Small intestine (tissue), 7 donors: ENCODE measurements at regions not wholly inside any gene's neighbourhood (a gene's known extent, or its start where the extent isn't known, plus 50 kb on each side); places are given as distances from the start of the nearest gene placed in this dataset.

ENCODE experiments used
- DNase-seq, 2 donors: peaks; one replicate each; pipeline versions ENCODE4 v3.0.0 to v3.0.0-alpha.2; 2013
- FAIRE-seq: peaks from 2 replicates; lab custom pipeline; 2012; peaks lifted over from hg19 to GRCh38; lab: Jason Lieb, UNC
- H3K27ac ChIP-seq, 3 donors: one replicate each; pipeline ENCODE4 v1.5.1; 2013; ENCODE audit warnings: low read length in 2 of 3, mild to moderate bottlenecking in 2 of 3, control low read depth in 1 of 3, inconsistent platforms in 1 of 3, low read depth in 1 of 3, moderate library complexity in 1 of 3
- H3K27me3 ChIP-seq, 3 donors: one replicate each; pipeline ENCODE4 v1.6.1; 2013; ENCODE audit warnings: low read length in 3 of 3, inconsistent platforms in 1 of 3; ENCODE audit not compliant: control insufficient read depth in 3 of 3, insufficient read depth in 3 of 3
- H3K36me3 ChIP-seq, 3 donors: one replicate each; pipeline ENCODE4 v1.6.1; 2013; ENCODE audit warnings: low read length in 3 of 3, inconsistent platforms in 1 of 3, low read depth in 1 of 3, mild to moderate bottlenecking in 1 of 3, moderate library complexity in 1 of 3; ENCODE audit not compliant: control insufficient read depth in 3 of 3, insufficient read depth in 2 of 3
- H3K4me1 ChIP-seq, 3 donors: one replicate each; pipeline ENCODE4 v1.6.1; 2013; ENCODE audit warnings: low read length in 2 of 3, inconsistent platforms in 1 of 3, low read depth in 1 of 3, mild to moderate bottlenecking in 1 of 3, moderate library complexity in 1 of 3; ENCODE audit not compliant: control insufficient read depth in 3 of 3, insufficient read depth in 2 of 3
- H3K4me3 ChIP-seq, 3 donors: one replicate each; pipeline ENCODE4 v1.5.1; 2013; ENCODE audit warnings: low read length in 3 of 3, control low read depth in 1 of 3, inconsistent platforms in 1 of 3, low read depth in 1 of 3, mild to moderate bottlenecking in 1 of 3, moderate library complexity in 1 of 3
- H3K9me3 ChIP-seq, 2 donors: one replicate each; pipeline ENCODE4 v1.6.1; 2013; ENCODE audit warnings: low read depth in 1 of 2, low read length in 1 of 2; ENCODE audit not compliant: control insufficient read depth in 2 of 2, insufficient read depth in 1 of 2
- WGBS, 3 donors: extraction: QIAGEN DNeasy Blood & Tissue Kit; methylation state at CpG; one replicate each; pipeline ENCODE4 v1.1.7; 2013; 5-methylcytosine and 5-hydroxymethylcytosine counted together
- donor health status: healthy with polysubstance abuse.
- donor health status: control.
- donor health status: control.
- donor health status: Bipolar disorder and iron deficiency.
- donor health status: healthy.

- H3K27me3 ChIP-seq: no peaks in the 10 kb centered on the region
- no peaks in the 10 kb centered on the region for H3K9me3 ChIP-seq
- H3K4me3 ChIP-seq: no peak overlapping the region
- no peaks in the 10 kb centered on the region for H3K4me1 ChIP-seq
- DNase-seq (no peak), FAIRE-seq (no peak)
- no peaks in the 10 kb centered on the region for H3K36me3 ChIP-seq
- WGBS, 3 donors: 56 to 60% (median 57%) methylated on average over 4 of the region's 4 CpGs
- no peak overlapping the region for H3K27ac ChIP-seq
Observed at GRCh38 chr16:52827456-52827855, 225.2 kb downstream of the CHD9NB start.

- Histone ChIP-seq H3K4me3 (no peak overlapping the region), H3K36me3 (no peaks in the 10 kb centered on the region), H3K27ac (no peak overlapping the region), H3K4me1 (no peaks in the 10 kb centered on the region), H3K27me3 (no peaks in the 10 kb centered on the region), H3K9me3 (no peaks in the 10 kb centered on the region)
- DNase-seq (no peak), FAIRE-seq (no peak)
- 75 to 78% (median 77%) methylated on average over 5 of the region's 5 CpGs for WGBS, 3 donors
Observed at GRCh38 chr16:52825892-52826291, 226.8 kb downstream of the CHD9NB start.

- no peaks in the 10 kb centered on the region for H3K9me3 ChIP-seq
- no peaks in the 10 kb centered on the region for H3K27me3 ChIP-seq
- FAIRE-seq (no peak), DNase-seq (no peak)
- no peaks in the 10 kb centered on the region for H3K36me3 ChIP-seq
- H3K27ac ChIP-seq: no peak overlapping the region
- no peaks in the 10 kb centered on the region for H3K4me1 ChIP-seq
- H3K4me3 ChIP-seq: no peak overlapping the region
- WGBS, 3 donors: 77 to 82% (median 79%) methylated on average over 3 of the region's 3 CpGs
Observed at GRCh38 chr16:52819808-52820207, 232.9 kb downstream of the CHD9NB start.

- Histone ChIP-seq H3K27me3 (no peaks in the 10 kb centered on the region), H3K9me3 (no peaks in the 10 kb centered on the region), H3K27ac (no peak overlapping the region), H3K4me1 (no peaks in the 10 kb centered on the region), H3K36me3 (no peaks in the 10 kb centered on the region), H3K4me3 (no peak overlapping the region)
- FAIRE-seq (no peak), DNase-seq (no peak)
- WGBS, 3 donors: 87 to 91% (median 88%) methylated on average over 7 of the region's 7 CpGs
Observed at GRCh38 chr16:52819405-52819804, 233.3 kb downstream of the CHD9NB start.

- FAIRE-seq: no peak
- WGBS, 3 donors: 45 to 75% (median 67%) methylated on average over 6 of the region's 6 CpGs
Observed at GRCh38 chr16:52817696-52818095, 235.0 kb downstream of the CHD9NB start.

GRCh38 chr16:52816993-52817392 is 235.7 kb downstream of the CHD9NB start:
- FAIRE-seq: no peak

More at GRCh38 chr16:52817696-52818095, 235.0 kb downstream of the CHD9NB start:
- no peak overlapping the region for H3K4me3 ChIP-seq
- H3K4me1 ChIP-seq: no peaks in the 10 kb centered on the region
- no peaks in the 10 kb centered on the region for H3K9me3 ChIP-seq
- no peak for DNase-seq
- no peak overlapping the region for H3K27ac ChIP-seq
- no peaks in the 10 kb centered on the region for H3K27me3 ChIP-seq
- H3K36me3 ChIP-seq: no peaks in the 10 kb centered on the region

GRCh38 chr16:52812678-52813556 is 239.8 kb downstream of the CHD9NB start:
- no peak for DNase-seq
- H3K9me3 ChIP-seq: no peaks in the 10 kb centered on the region
- H3K36me3 ChIP-seq: no peaks in the 10 kb centered on the region
- H3K27me3 ChIP-seq: peaks cover 0 to 1% (median 0%) of the 10 kb centered on the region in 3 donors
- no peak overlapping the region for H3K27ac ChIP-seq
- no peak overlapping the region for H3K4me3 ChIP-seq
- no peak for FAIRE-seq
- 66 to 73% (median 69%) methylated on average over 5 of the region's 5 CpGs for WGBS, 3 donors
- H3K4me1 ChIP-seq: no peaks in the 10 kb centered on the region

More at GRCh38 chr16:52816993-52817392, 235.7 kb downstream of the CHD9NB start:
- no peak for DNase-seq
- H3K27me3 ChIP-seq: no peaks in the 10 kb centered on the region
- H3K27ac ChIP-seq: no peak overlapping the region
- no peaks in the 10 kb centered on the region for H3K4me1 ChIP-seq
- no peak overlapping the region for H3K4me3 ChIP-seq
- H3K36me3 ChIP-seq: no peaks in the 10 kb centered on the region
- H3K9me3 ChIP-seq: no peaks in the 10 kb centered on the region
- 59 to 60% (median 60%) methylated on average over 6 of the region's 6 CpGs for WGBS, 3 donors

- WGBS, 3 donors: 66 to 81% (median 67%) methylated on average over 3 of the region's 3 CpGs
- DNase-seq: no peak
- no peak for FAIRE-seq
- Histone ChIP-seq H3K27me3 (peaks cover 0 to 2% (median 0%) of the 10 kb centered on the region in 3 donors), H3K27ac (no peak overlapping the region), H3K36me3 (no peaks in the 10 kb centered on the region), H3K4me1 (no peaks in the 10 kb centered on the region), H3K4me3 (no peak overlapping the region), H3K9me3 (no peaks in the 10 kb centered on the region)
Observed at GRCh38 chr16:52805559-52806168, 247.0 kb downstream of the CHD9NB start.
